IPS-15b (cell line): ENCODE measurements at regions not wholly inside any gene's neighbourhood (a gene's known extent, or its start where the extent isn't known, plus 50 kb on each side); places are given as distances from the start of the nearest gene placed in this dataset.

Experiments
- H3K27me3 ChIP-seq: one replicate; pipeline ENCODE4 v1.6.1; 2013; ENCODE audit warnings: low read length; ENCODE audit not compliant: control insufficient read depth, insufficient read depth
- H3K36me3 ChIP-seq: one replicate; pipeline ENCODE4 v1.6.1; 2013; ENCODE audit warnings: low read length; ENCODE audit not compliant: control insufficient read depth, insufficient read depth
- H3K4me1 ChIP-seq: one replicate; pipeline ENCODE4 v1.6.1; 2013; ENCODE audit warnings: mild to moderate bottlenecking, low read length; ENCODE audit not compliant: control insufficient read depth, insufficient read depth
- H3K4me3 ChIP-seq: one replicate; pipeline ENCODE4 v1.5.1; 2013; ENCODE audit warnings: low read depth, low read length
- H3K9ac ChIP-seq: one replicate; pipeline ENCODE4 v1.6.1; 2013; ENCODE audit warnings: low read depth, mild to moderate bottlenecking, low read length
- H3K9me3 ChIP-seq: one replicate; pipeline ENCODE4 v1.6.1; 2013; ENCODE audit warnings: mild to moderate bottlenecking, low read length; ENCODE audit not compliant: control insufficient read depth, insufficient read depth

- Histone ChIP-seq H3K9ac (no peak overlapping the region), H3K9me3 (no peaks in the 10 kb centered on the region), H3K36me3 (no peaks in the 10 kb centered on the region), H3K4me1 (no peaks in the 10 kb centered on the region), H3K4me3 (no peak overlapping the region), H3K27me3 (no peaks in the 10 kb centered on the region)
These were observed 144.1 kb upstream of the ALCAM start for GRCh38 chr3:105222568-105223093.

- no peaks in the 10 kb centered on the region for H3K36me3 ChIP-seq
- no peak overlapping the region for H3K9ac ChIP-seq
- no peaks in the 10 kb centered on the region for H3K27me3 ChIP-seq
- no peak overlapping the region for H3K4me3 ChIP-seq
- H3K4me1 ChIP-seq, result no peaks in the 10 kb centered on the region
- H3K9me3 ChIP-seq, result no peaks in the 10 kb centered on the region
These were observed 142.9 kb upstream of the ALCAM start for GRCh38 chr3:105223815-105224214.

GRCh38 chr3:105228696-105229095 is 138.0 kb upstream of the ALCAM start:
- Histone ChIP-seq H3K9me3 (no peaks in the 10 kb centered on the region), H3K27me3 (no peaks in the 10 kb centered on the region), H3K9ac (no peak overlapping the region), H3K4me1 (no peaks in the 10 kb centered on the region), H3K36me3 (no peaks in the 10 kb centered on the region), H3K4me3 (no peak overlapping the region)

- H3K4me1 ChIP-seq, result no peaks in the 10 kb centered on the region
These were observed 134.2 kb upstream of the ALCAM start for GRCh38 chr3:105232553-105232952.

GRCh38 chr3:105233010-105233409 is 133.7 kb upstream of the ALCAM start:
- no peaks in the 10 kb centered on the region for H3K36me3 ChIP-seq
- no peak overlapping the region for H3K4me3 ChIP-seq
- no peaks in the 10 kb centered on the region for H3K4me1 ChIP-seq

More at GRCh38 chr3:105232553-105232952, 134.2 kb upstream of the ALCAM start:
- Histone ChIP-seq H3K4me3 (no peak overlapping the region), H3K9ac (no peak overlapping the region), H3K9me3 (no peaks in the 10 kb centered on the region), H3K36me3 (no peaks in the 10 kb centered on the region), H3K27me3 (no peaks in the 10 kb centered on the region)

GRCh38 chr3:105235221-105235620 is 131.5 kb upstream of the ALCAM start:
- no peak overlapping the region for H3K9ac ChIP-seq
- H3K4me1 ChIP-seq, result peaks cover 3% of the 10 kb centered on the region
- H3K9me3 ChIP-seq, result no peaks in the 10 kb centered on the region
- H3K36me3 ChIP-seq, result no peaks in the 10 kb centered on the region
- H3K27me3 ChIP-seq, result no peaks in the 10 kb centered on the region
- H3K4me3 ChIP-seq, result no peak overlapping the region

More at GRCh38 chr3:105233010-105233409, 133.7 kb upstream of the ALCAM start:
- no peaks in the 10 kb centered on the region for H3K27me3 ChIP-seq
- H3K9me3 ChIP-seq, result no peaks in the 10 kb centered on the region
- no peak overlapping the region for H3K9ac ChIP-seq

GRCh38 chr3:105235785-105236184 is 130.9 kb upstream of the ALCAM start:
- H3K4me1 ChIP-seq, result peaks cover 3% of the 10 kb centered on the region
- no peak overlapping the region for H3K4me3 ChIP-seq
- H3K27me3 ChIP-seq, result no peaks in the 10 kb centered on the region
- H3K36me3 ChIP-seq, result no peaks in the 10 kb centered on the region
- H3K9me3 ChIP-seq, result no peaks in the 10 kb centered on the region
- H3K9ac ChIP-seq, result no peak overlapping the region

GRCh38 chr3:105238367-105238766 is 128.3 kb upstream of the ALCAM start:
- H3K27me3 ChIP-seq, result no peaks in the 10 kb centered on the region
- H3K9ac ChIP-seq, result no peak overlapping the region
- H3K4me1 ChIP-seq, result peaks cover 3% of the 10 kb centered on the region
- no peak overlapping the region for H3K4me3 ChIP-seq
- H3K9me3 ChIP-seq, result no peaks in the 10 kb centered on the region
- no peaks in the 10 kb centered on the region for H3K36me3 ChIP-seq

- Histone ChIP-seq H3K27me3 (no peaks in the 10 kb centered on the region), H3K9me3 (no peaks in the 10 kb centered on the region), H3K4me3 (no peak overlapping the region), H3K9ac (no peak overlapping the region), H3K36me3 (no peaks in the 10 kb centered on the region), H3K4me1 (peaks cover 3% of the 10 kb centered on the region)
These were observed 123.6 kb upstream of the ALCAM start for GRCh38 chr3:105243076-105243475.

GRCh38 chr3:105246536-105246935 is 120.2 kb upstream of the ALCAM start:
- Histone ChIP-seq H3K9me3 (no peaks in the 10 kb centered on the region), H3K36me3 (no peaks in the 10 kb centered on the region), H3K4me1 (no peaks in the 10 kb centered on the region), H3K27me3 (no peaks in the 10 kb centered on the region), H3K4me3 (no peak overlapping the region), H3K9ac (no peak overlapping the region)

GRCh38 chr3:105253225-105253624 is 113.5 kb upstream of the ALCAM start:
- no peaks in the 10 kb centered on the region for H3K9me3 ChIP-seq

GRCh38 chr3:105254154-105254553 is 112.6 kb upstream of the ALCAM start:
- H3K36me3 ChIP-seq, result no peaks in the 10 kb centered on the region
- H3K27me3 ChIP-seq, result no peaks in the 10 kb centered on the region
- no peak overlapping the region for H3K4me3 ChIP-seq
- H3K9me3 ChIP-seq, result no peaks in the 10 kb centered on the region
- H3K4me1 ChIP-seq, result peaks cover 3% of the 10 kb centered on the region
- H3K9ac ChIP-seq, result no peak overlapping the region

More at GRCh38 chr3:105253225-105253624, 113.5 kb upstream of the ALCAM start:
- no peaks in the 10 kb centered on the region for H3K36me3 ChIP-seq
- peaks cover 3% of the 10 kb centered on the region for H3K4me1 ChIP-seq
- no peak overlapping the region for H3K4me3 ChIP-seq
- H3K27me3 ChIP-seq, result no peaks in the 10 kb centered on the region
- no peak overlapping the region for H3K9ac ChIP-seq
